PC-3 (cell line): ENCODE measurements at regions not wholly inside any gene's neighbourhood (a gene's known extent, or its start where the extent isn't known, plus 50 kb on each side); places are given as distances from the start of the nearest gene placed in this dataset.

ENCODE experiments used
- ATAC-seq: fragments of 200-7000 bp; cut with Tn5 transposase; 2 replicates; pipeline ENCODE4 v1.9.1; 2020; ENCODE audit warnings: mild to moderate bottlenecking, moderate library complexity
- BruUV-seq: library from RNA; stranded (reverse); fragments of 400-500 nt; replicated peaks from 2 replicates; lab custom pipeline; 2021; lab: Mats Ljungman, UMichigan
- CTCF ChIA-PET: fragments of 300-600 bp; sonication (Branson Sonifier 250); formaldehyde crosslinking; loops from one replicate; lab custom pipeline; 2022; ENCODE audit warnings: antibody characterized with exemption; lab: Charles Lee
- POLR2A ChIA-PET: fragments of 300-600 bp; sonication (Branson Sonifier 250); formaldehyde crosslinking; loops from one replicate; lab custom pipeline; 2022; ENCODE audit warnings: antibody characterized with exemption; ENCODE audit not compliant: unreplicated experiment; lab: Charles Lee
- DNase-seq: peaks from one replicate; pipeline ENCODE4 v3.0.0-alpha.2; 2015
- H2AFZ ChIP-seq: fragments of 300-600 bp; sonication (generic); 2 replicates; pipeline ENCODE4 v1.6.0; 2016; ENCODE audit warnings: antibody characterized with exemption, low read length
- H3F3A ChIP-seq: fragments of 300-600 bp; sonication (generic); one replicate; pipeline ENCODE4 v1.6.0; 2017; ENCODE audit warnings: antibody characterized with exemption, low read length, control low read depth, mild to moderate bottlenecking; ENCODE audit not compliant: unreplicated experiment
- H3K27ac ChIP-seq: fragments of 300-600 bp; sonication (generic); 2 replicates; pipeline ENCODE4 v1.5.1; 2016; ENCODE audit warnings: mild to moderate bottlenecking, low read length
- H3K27me3 ChIP-seq: fragments of 300-600 bp; sonication (generic); 2 replicates; pipeline ENCODE4 v1.6.1; 2016; ENCODE audit warnings: low read length, mixed read lengths
- H3K36me3 ChIP-seq: fragments of 300-600 bp; sonication (generic); 2 replicates; pipeline ENCODE4 v1.6.1; 2016; ENCODE audit warnings: low read depth, mixed run types, low read length, mixed read lengths
- H3K4me1 ChIP-seq: fragments of 300-600 bp; sonication (generic); 2 replicates; pipeline ENCODE4 v1.5.1; 2016; ENCODE audit warnings: low read length; ENCODE audit not compliant: insufficient read depth
- H3K4me2 ChIP-seq: fragments of 300-600 bp; sonication (generic); 2 replicates; pipeline ENCODE4 v1.6.0; 2016; ENCODE audit warnings: low read length
- H3K4me3 ChIP-seq: fragments of 300-600 bp; sonication (generic); 2 replicates; pipeline ENCODE4 v1.5.1; 2016; ENCODE audit warnings: mild to moderate bottlenecking, low read length, mixed read lengths
- H3K79me2 ChIP-seq: fragments of 300-600 bp; sonication (generic); 2 replicates; pipeline ENCODE4 v1.6.1; 2017; ENCODE audit warnings: low read length, mixed read lengths
- H3K9ac ChIP-seq: fragments of 300-600 bp; sonication (generic); 2 replicates; pipeline ENCODE4 v1.6.0; 2016; ENCODE audit warnings: mild to moderate bottlenecking, low read length
- H3K9me2 ChIP-seq: fragments of 300-600 bp; sonication (generic); replicated peaks from 2 replicates; pipeline ENCODE4 v1.6.1; 2016; ENCODE audit warnings: mixed run types, low read length, mixed read lengths
- H3K9me3 ChIP-seq: fragments of 300-600 bp; sonication (generic); 2 replicates; pipeline ENCODE4 v1.6.1; 2016; ENCODE audit warnings: low read length, mixed read lengths
- H4K20me1 ChIP-seq: fragments of 300-600 bp; sonication (generic); 2 replicates; pipeline ENCODE4 v1.6.1; 2016; ENCODE audit warnings: low read length, mixed read lengths
- CTCF ChIP-seq: fragments of 300-600 bp; sonication (generic); conservative IDR thresholded peaks from 2 replicates; pipeline ENCODE4 v1.5.1; 2017; ENCODE audit warnings: antibody characterized with exemption, low read depth, mild to moderate bottlenecking, low read length
- EZH2 ChIP-seq: fragments of 300-600 bp; sonication (generic); IDR thresholded peaks from one replicate; pipeline ENCODE4 v1.6.1; 2017; ENCODE audit warnings: antibody characterized with exemption, mild to moderate bottlenecking, low read length; ENCODE audit not compliant: unreplicated experiment
- EZH2phosphoT487 ChIP-seq: fragments of 300-600 bp; sonication (generic); IDR thresholded peaks from 2 replicates; pipeline ENCODE4 v1.6.1; 2018; ENCODE audit warnings: mild to moderate bottlenecking, antibody characterized with exemption, low read length, borderline replicate concordance
- intact Hi-C: fragments of 100-400 bp; cut with micrococcal nuclease; formaldehyde crosslinking; loops from 2 replicates; pipeline ENCODE4 v1.9.0; 2023

DNA sequence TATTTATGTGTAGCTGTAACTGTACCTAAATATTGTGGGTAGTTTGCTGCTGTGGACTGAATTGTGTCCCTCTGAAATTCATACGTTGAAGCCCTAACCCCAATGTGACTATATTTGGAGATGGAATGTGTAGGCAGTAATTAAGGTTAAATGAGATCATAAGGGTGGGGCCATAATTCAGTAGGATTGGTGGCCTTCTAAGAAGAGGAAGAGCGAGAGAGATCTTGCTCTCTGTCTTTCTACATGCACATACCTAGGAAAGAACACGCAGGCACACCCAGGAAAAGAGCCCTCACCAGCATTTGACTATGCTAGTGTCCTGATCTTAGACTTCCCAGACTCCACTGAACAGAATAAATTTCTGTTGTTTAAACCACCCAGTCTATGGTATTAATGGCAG, 67.6 kb upstream of the CFAP20DC start:
- POLR2A ChIA-PET, result no interaction called here
- BruUV-seq, result no TSS peak
- Histone ChIP-seq H2AFZ (no peak overlapping the region), H3K9ac (no peak overlapping the region), H3F3A (no peaks in the 10 kb centered on the region), H3K27ac (no peak overlapping the region), H3K79me2 (no peaks in the 10 kb centered on the region), H4K20me1 (no peaks in the 10 kb centered on the region), H3K4me2 (no peak overlapping the region), H3K4me3 (no peak overlapping the region), H3K36me3 (no peaks in the 10 kb centered on the region), H3K9me3 (no peaks in the 10 kb centered on the region), H3K27me3 (no peaks in the 10 kb centered on the region), H3K9me2 (no peaks in the 10 kb centered on the region), H3K4me1 (peaks cover 7% of the 10 kb centered on the region; the same call in 1 of the 2 replicates)
- CTCF ChIA-PET, result no interaction called here
- ATAC-seq (no peak), DNase-seq (no peak)
- intact Hi-C loops, result no loop called here
- TF ChIP-seq EZH2phosphoT487, result no peak
- TF ChIP-seq CTCF, result no peak
- no peak for TF ChIP-seq EZH2

- H4K20me1 ChIP-seq, result no peaks in the 10 kb centered on the region
- TF ChIP-seq EZH2phosphoT487, result no peak
- no peak for TF ChIP-seq EZH2
- no peak for TF ChIP-seq CTCF
- no peak overlapping the region for H3K4me2 ChIP-seq
- no peak overlapping the region for H3K4me3 ChIP-seq
- no TSS peak for BruUV-seq
- H3K9ac ChIP-seq, result no peak overlapping the region
- H3K36me3 ChIP-seq, result no peaks in the 10 kb centered on the region
- DNase-seq (no peak), ATAC-seq (no peak)
- H3K79me2 ChIP-seq, result no peaks in the 10 kb centered on the region
- no peaks in the 10 kb centered on the region for H3F3A ChIP-seq
- ChIA-PET POLR2A (no interaction called here), CTCF (no interaction called here)
- intact Hi-C loops, result no loop called here
- peaks cover 7% of the 10 kb centered on the region; the same call in 1 of the 2 replicates for H3K4me1 ChIP-seq
- H3K27ac ChIP-seq, result no peak overlapping the region
- no peaks in the 10 kb centered on the region for H3K27me3 ChIP-seq
- H3K9me2 ChIP-seq, result no peaks in the 10 kb centered on the region
- peak overlapping the region; percentile 27; the same call in 1 of the 2 replicates for H2AFZ ChIP-seq
- H3K9me3 ChIP-seq, result no peaks in the 10 kb centered on the region
Observed at GRCh38 chr3:59116233-59116537, 66.4 kb upstream of the CFAP20DC start.

DNA sequence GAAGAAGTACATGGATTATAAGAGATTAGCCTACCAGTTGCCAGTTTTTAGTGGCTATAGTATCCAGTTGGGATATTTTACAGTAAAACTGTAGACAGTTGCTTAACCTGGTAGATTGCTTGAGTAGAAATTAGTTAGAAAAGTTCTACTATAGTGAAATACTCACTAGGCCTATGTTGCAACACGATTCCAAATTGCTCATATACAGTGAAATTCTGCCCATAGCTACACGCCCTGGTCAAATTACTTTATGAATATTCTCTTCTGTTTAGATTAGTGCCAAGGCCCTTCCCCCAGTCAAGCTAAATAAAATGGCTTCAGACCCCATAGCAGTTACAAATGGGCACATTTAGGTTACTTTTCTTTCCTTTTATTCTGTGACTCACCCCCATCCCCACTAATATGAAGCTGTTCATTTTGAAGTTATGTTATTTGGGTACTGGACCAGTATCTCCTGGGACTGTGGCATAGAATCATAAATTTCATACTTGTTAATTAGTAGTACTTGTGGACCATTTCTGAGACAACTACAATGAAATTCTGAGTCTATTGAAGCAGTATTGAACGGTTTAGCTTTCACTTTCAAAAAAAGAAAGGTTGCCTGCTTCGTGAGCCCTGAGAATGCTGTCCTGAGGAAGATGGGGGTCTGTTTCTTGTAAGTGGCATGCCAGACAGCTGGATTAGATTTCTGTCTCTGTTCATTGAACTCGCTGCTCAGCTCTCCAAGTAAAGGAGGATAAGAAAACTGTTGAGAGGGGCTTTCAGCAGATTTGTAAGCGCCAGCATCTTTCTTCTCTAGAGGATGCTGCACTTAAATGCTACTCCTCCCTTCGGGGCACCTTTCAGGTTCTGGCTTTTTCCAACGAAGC, 65.8 kb upstream of the CFAP20DC start:
- CTCF ChIA-PET, result no interaction called here
- peak; percentile 41 for DNase-seq
- Histone ChIP-seq H3K4me3 (no peak overlapping the region), H3K27me3 (no peaks in the 10 kb centered on the region), H3K4me1 (peaks cover 7% of the 10 kb centered on the region; the same call in 1 of the 2 replicates), H3K9ac (no peak overlapping the region), H4K20me1 (no peaks in the 10 kb centered on the region), H3K79me2 (no peaks in the 10 kb centered on the region), H3K9me2 (no peaks in the 10 kb centered on the region), H2AFZ (peak overlapping the region; percentile 27; the same call in 1 of the 2 replicates), H3K27ac (no peak overlapping the region), H3K36me3 (no peaks in the 10 kb centered on the region), H3K4me2 (peak overlapping the region; percentile 3; the same call in 1 of the 2 replicates), H3K9me3 (no peaks in the 10 kb centered on the region), H3F3A (no peaks in the 10 kb centered on the region)
- POLR2A ChIA-PET, result interaction anchor here (0.6 kb wide), 1 partner anchor 9 kb away, joined by 13 read pairs; no protein-coding TSS in a partner anchor
- BruUV-seq, result no TSS peak
- intact Hi-C loops, result no loop called here
- TF ChIP-seq EZH2 (no peak), EZH2phosphoT487 (no peak), CTCF (no peak)
- peak; percentile 71 for ATAC-seq
